Pancreas (tissue), 10 donors: ENCODE measurements at regions not wholly inside any gene's neighbourhood (a gene's known extent, or its start where the extent isn't known, plus 50 kb on each side); places are given as distances from the start of the nearest gene placed in this dataset.

Experiments
- ATAC-seq, 4 donors: fragments of 200-7000 bp; cut with Tn5 transposase; one replicate each; pipeline versions ENCODE4 v1.8.0 to v1.9.1; 2020; ENCODE audit warnings: mild to moderate bottlenecking in 4 of 4, moderate library complexity in 4 of 4
- DNase-seq, 6 donors: peaks; one replicate each; pipeline ENCODE4 v3.0.0-alpha.2; 2020
- FAIRE-seq: peaks from 2 replicates; lab custom pipeline; 2012; peaks lifted over from hg19 to GRCh38; lab: Jason Lieb, UNC
- H3K27ac ChIP-seq, 4 donors: fragments of 200-600 bp; sonication (generic); 1 replicate in 3 of 4; 2 replicates in 1 of 4; pipeline versions ENCODE4 v1.5.0 to v1.8.0; 2020
- H3K27me3 ChIP-seq, 4 donors: fragments of 200-600 bp; one replicate each; pipeline ENCODE4 v1.8.0; 2021
- H3K36me3 ChIP-seq, 3 donors: fragments of 200-600 bp; sonication (generic) in 1 of 3; one replicate each; pipeline versions ENCODE4 v1.5.0 to v1.8.0; 2020 to 2021
- H3K4me1 ChIP-seq, 3 donors: fragments of 200-600 bp; one replicate each; pipeline ENCODE4 v1.8.0; 2021
- H3K4me3 ChIP-seq, 4 donors: fragments of 200-600 bp; sonication (generic) in 2 of 4; one replicate each; pipeline versions ENCODE4 v1.5.0 to v1.8.0; 2020 to 2021
- H3K9me3 ChIP-seq, 4 donors: fragments of 200-600 bp; one replicate each; pipeline ENCODE4 v1.8.0; 2021
- WGBS, 2 donors: extraction: QIAGEN DNeasy Blood & Tissue Kit; methylation state at CpG; one replicate each; pipeline ENCODE4 v1.1.7; 2013; 5-methylcytosine and 5-hydroxymethylcytosine counted together
- intact Hi-C, 3 donors: fragments of 100-400 bp; cut with DNase I; formaldehyde crosslinking; loops; one replicate each; pipeline versions ENCODE4 v1.11.1 to v1.14.2; 2022
- TF ChIP-seq, protein P1 (sequence below), 4 donors: fragments of 200-600 bp; sonication (generic) in 3 of 4; IDR thresholded peaks; one replicate each; pipeline versions ENCODE4 v1.5.0 to v1.8.0; 2021; ENCODE audit warnings: antibody characterized with exemption in 4 of 4
- donor health status: healthy with polysubstance abuse.
- donor health status: DM: no; HTN: no; CAD: no; lungs with moderate emphysema.
- donor health status: DM: no; HTN: no; CAD: no.
- donor health status: control.
- donor health status: control.
- donor health status: Bipolar disorder and iron deficiency.
- donor health status: DM: yes; HTN: yes; CAD: no.
- donor health status: DM: no; HTN: no; CAD: no.
- donor health status: DM: no; HTN: no; CAD: no.
- donor health status: DM: yes; HTN: yes; CAD: no.

DNA sequence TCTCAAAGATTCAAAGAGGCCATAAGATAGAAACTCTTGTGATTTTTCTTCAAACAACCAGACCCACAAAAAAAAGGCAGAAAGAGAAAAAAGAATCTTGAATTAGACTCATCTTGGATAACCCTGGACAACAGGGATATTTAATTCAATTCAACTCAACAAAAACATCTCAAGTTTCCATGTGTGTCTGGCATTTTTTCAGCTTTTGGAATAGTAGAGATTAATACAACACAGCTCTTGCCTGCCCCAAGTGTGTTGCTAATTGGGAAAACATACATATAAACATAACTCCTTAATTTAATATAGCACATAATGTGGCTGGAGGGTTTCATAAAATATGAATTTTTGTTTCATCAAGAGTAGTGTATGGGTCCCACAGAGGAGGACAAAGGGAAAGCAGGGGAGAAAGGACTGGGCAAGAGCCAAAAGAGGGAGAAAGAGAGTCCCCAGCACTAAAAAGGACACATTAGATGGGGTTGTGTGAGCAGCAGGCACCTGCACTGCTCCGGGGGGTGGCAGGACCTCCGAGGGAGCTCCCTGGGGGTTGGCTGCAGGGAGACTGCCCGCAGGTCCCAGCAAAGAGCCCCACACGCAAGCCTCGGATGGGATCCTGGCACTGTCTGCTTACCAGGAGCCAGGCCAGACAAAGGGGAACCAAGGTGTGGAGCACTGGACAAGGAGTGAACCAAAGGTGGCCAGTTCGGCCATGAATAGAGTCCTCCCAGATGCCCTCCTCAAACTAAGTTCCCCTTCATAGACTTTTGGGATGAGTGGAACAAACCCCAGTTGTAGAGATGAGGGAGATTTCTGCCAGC is 65.6 kb upstream of the TMEM72 start:
- H3K9me3 ChIP-seq, result no peaks in the 10 kb centered on the region
- DNase-seq (no peak), FAIRE-seq (no peak), ATAC-seq (no peak)
- no peak overlapping the region for H3K4me3 ChIP-seq
- no peaks in the 10 kb centered on the region for H3K27me3 ChIP-seq
- H3K4me1 ChIP-seq, result no peaks in the 10 kb centered on the region
- WGBS, 2 donors, result 76 to 91% methylated on average over 6 of the region's 6 CpGs
- H3K36me3 ChIP-seq, result no peaks in the 10 kb centered on the region
- TF ChIP-seq, protein P1, sequence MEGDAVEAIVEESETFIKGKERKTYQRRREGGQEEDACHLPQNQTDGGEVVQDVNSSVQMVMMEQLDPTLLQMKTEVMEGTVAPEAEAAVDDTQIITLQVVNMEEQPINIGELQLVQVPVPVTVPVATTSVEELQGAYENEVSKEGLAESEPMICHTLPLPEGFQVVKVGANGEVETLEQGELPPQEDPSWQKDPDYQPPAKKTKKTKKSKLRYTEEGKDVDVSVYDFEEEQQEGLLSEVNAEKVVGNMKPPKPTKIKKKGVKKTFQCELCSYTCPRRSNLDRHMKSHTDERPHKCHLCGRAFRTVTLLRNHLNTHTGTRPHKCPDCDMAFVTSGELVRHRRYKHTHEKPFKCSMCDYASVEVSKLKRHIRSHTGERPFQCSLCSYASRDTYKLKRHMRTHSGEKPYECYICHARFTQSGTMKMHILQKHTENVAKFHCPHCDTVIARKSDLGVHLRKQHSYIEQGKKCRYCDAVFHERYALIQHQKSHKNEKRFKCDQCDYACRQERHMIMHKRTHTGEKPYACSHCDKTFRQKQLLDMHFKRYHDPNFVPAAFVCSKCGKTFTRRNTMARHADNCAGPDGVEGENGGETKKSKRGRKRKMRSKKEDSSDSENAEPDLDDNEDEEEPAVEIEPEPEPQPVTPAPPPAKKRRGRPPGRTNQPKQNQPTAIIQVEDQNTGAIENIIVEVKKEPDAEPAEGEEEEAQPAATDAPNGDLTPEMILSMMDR (IDR thresholded peaks at IDR 0.05), result no peak
- intact Hi-C loops, result no loop called here
- no peak overlapping the region for H3K27ac ChIP-seq

DNA sequence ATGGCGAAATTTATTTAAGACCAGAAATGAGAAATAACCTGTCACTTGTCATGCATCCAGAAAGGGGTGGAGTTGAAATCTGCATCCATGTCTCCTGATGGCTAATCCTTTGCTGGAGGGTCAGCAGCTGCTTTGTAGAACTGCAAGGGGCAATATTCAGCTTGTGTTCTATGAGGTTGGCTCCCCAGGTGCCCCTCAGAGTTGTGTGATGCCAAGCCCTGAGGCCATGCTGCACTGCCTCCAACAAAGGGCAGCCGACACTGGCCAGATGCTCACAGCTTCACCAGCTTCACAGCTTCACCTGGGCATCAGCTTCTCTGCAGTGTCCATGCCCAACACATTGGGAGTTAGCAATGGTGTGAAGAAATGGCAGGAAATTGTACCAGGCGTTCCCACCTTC is 64.0 kb upstream of the TMEM72 start:
- DNase-seq (no peak), FAIRE-seq (no peak), ATAC-seq (no peak)
- H3K27ac ChIP-seq, result no peak overlapping the region
- no peaks in the 10 kb centered on the region for H3K27me3 ChIP-seq
- TF ChIP-seq, protein P1 (IDR thresholded peaks at IDR 0.05), result no peak
- intact Hi-C loops, result no loop called here
- no peaks in the 10 kb centered on the region for H3K9me3 ChIP-seq
- WGBS, 2 donors, result 89 to 96% methylated on average over 3 of the region's 3 CpGs
- no peaks in the 10 kb centered on the region for H3K36me3 ChIP-seq
- H3K4me1 ChIP-seq, result no peaks in the 10 kb centered on the region
- H3K4me3 ChIP-seq, result no peak overlapping the region

DNA sequence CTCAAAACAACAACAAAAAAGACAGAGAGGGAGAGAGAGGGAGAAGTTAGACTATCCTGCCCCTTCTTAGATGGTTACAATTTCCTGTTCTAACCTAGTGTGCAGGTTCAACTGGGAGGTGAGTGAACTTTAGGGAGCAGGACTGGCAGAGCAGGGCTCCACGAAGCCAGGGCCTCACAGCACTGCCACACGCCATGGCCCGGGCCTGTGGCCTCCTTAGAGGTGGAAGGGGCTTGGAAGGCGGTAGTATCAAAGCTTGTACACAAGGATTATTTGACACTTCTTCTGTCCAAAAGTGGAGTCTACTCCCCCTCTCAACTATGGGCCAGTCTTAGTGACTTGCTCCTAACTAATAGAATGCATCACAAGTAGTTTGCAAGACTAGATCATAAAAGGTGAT is 62.9 kb upstream of the TMEM72 start:
- no peak for FAIRE-seq
- WGBS, 2 donors, result 92 to 95% methylated on average over 4 of the region's 4 CpGs
- Histone ChIP-seq H3K4me3 (no peak overlapping the region), H3K27ac (no peak overlapping the region), H3K27me3 (no peaks in the 10 kb centered on the region), H3K36me3 (no peaks in the 10 kb centered on the region), H3K4me1 (no peaks in the 10 kb centered on the region), H3K9me3 (no peaks in the 10 kb centered on the region)
- intact Hi-C loops, result no loop called here
- no peak for DNase-seq
- no peak for ATAC-seq
- TF ChIP-seq, protein P1 (IDR thresholded peaks at IDR 0.05), result no peak

DNA sequence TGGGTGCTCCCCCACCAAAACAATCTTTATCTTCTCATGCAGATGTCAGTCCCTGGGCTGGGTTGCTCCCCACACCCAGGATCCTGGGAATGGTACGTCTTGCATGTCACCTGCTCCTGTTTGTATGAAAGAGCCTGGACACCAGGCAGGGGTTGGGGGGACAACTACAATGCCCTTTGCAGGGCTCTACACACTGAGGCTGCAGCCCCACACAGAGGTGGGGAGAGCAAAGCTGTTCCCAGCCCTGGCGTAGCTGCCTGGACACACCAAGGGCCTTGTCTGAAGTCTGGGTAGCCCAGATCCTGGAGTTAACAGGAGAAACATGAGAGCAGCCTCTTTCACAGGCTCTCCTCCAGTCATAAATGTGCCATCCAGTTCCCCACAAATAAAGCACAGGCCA is 61.2 kb upstream of the TMEM72 start:
- no peak for FAIRE-seq
- H3K4me1 ChIP-seq, result no peaks in the 10 kb centered on the region
- H3K9me3 ChIP-seq, result no peaks in the 10 kb centered on the region
- 89 to 95% methylated on average over 2 of the region's 2 CpGs for WGBS, 2 donors
- no peak overlapping the region for H3K4me3 ChIP-seq
- H3K36me3 ChIP-seq, result no peaks in the 10 kb centered on the region
- no peak overlapping the region for H3K27ac ChIP-seq
- ATAC-seq, result no peak
- no peak for DNase-seq
- H3K27me3 ChIP-seq, result no peaks in the 10 kb centered on the region
- intact Hi-C loops, result loop anchor here in 2 of 3 donors (10.0 kb wide), 3 partner anchors 105 to 455 kb away; no protein-coding TSS in a partner anchor
- TF ChIP-seq, protein P1 (IDR thresholded peaks at IDR 0.05), result no peak

DNA sequence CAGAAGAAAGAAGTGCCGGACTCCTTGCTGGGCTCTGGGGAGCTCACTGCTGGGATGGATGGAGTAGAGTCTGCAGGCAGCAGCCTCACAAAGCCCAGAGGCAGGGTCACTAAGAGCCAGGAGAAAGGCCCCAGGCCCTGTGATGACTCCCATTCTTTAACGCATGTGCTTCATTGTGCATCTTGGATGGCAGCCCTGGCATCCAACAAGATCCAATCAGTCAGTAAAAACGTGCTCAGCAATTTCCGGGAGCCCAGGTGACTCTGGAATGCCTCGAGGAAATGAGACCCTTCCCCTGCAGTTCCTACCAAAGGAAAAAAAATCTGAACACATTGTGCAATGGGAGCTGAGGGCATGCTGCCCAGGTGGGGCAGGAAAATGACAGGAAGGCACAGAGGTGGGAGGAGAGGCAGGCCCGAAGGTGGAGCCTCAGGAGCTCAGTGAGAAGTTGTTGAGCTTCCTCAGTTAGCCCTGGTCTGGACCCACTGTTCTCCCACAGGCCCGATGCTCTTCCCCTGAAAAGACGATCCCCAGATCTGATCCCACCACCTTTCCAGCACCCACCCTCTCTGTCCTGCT is 60.7 kb upstream of the TMEM72 start:
- H3K4me3 ChIP-seq, result no peak overlapping the region
- DNase-seq (peak in 1 of 6 donors; percentile 45), ATAC-seq (peak in 3 of 4 donors; percentile 40 to 61 (median 57)), FAIRE-seq (no peak)
- no peaks in the 10 kb centered on the region for H3K27me3 ChIP-seq
- no peaks in the 10 kb centered on the region for H3K36me3 ChIP-seq
- TF ChIP-seq, protein P1 (IDR thresholded peaks at IDR 0.05), result no peak
- intact Hi-C loops, result loop anchor here in 2 of 3 donors (10.0 kb wide), 3 partner anchors 106 to 456 kb away; no protein-coding TSS in a partner anchor
- 60 to 66% methylated on average over 8 of the region's 8 CpGs for WGBS, 2 donors
- no peaks in the 10 kb centered on the region for H3K9me3 ChIP-seq
- no peaks in the 10 kb centered on the region for H3K4me1 ChIP-seq
- no peak overlapping the region for H3K27ac ChIP-seq
